MM.1S (cell line): ENCODE measurements at regions not wholly inside any gene's neighbourhood (a gene's known extent, or its start where the extent isn't known, plus 50 kb on each side); places are given as distances from the start of the nearest gene placed in this dataset.

ENCODE experiments used
- DNase-seq: peaks from one replicate; pipeline ENCODE4 v3.0.0-alpha.2; 2015
- H2AFZ ChIP-seq: fragments of 300-600 bp; sonication (generic); 2 replicates; pipeline ENCODE4 v1.6.0; 2016; ENCODE audit warnings: antibody characterized with exemption, low read length
- H3F3A ChIP-seq: fragments of 300-600 bp; sonication (generic); 2 replicates; pipeline ENCODE4 v1.6.1; 2016; ENCODE audit warnings: mild to moderate bottlenecking, antibody characterized with exemption, low read length, moderate library complexity, mixed read lengths; ENCODE audit not compliant: insufficient read depth
- H3K27ac ChIP-seq: fragments of 300-600 bp; sonication (generic); 2 replicates; pipeline ENCODE4 v1.5.1; 2016; ENCODE audit warnings: mild to moderate bottlenecking, low read length
- H3K27me3 ChIP-seq: fragments of 300-600 bp; sonication (generic); replicated peaks from 2 replicates; pipeline ENCODE4 v1.6.0; 2016; ENCODE audit warnings: low read length; ENCODE audit not compliant: insufficient read depth
- H3K36me3 ChIP-seq: fragments of 300-600 bp; sonication (generic); replicated peaks from 2 replicates; pipeline ENCODE4 v1.6.1; 2016; ENCODE audit warnings: mild to moderate bottlenecking, low read length, mixed read lengths; ENCODE audit not compliant: insufficient read depth
- H3K4me1 ChIP-seq: fragments of 300-600 bp; sonication (generic); 2 replicates; pipeline ENCODE4 v1.6.1; 2016; ENCODE audit warnings: low read length, mixed read lengths
- H3K4me2 ChIP-seq: fragments of 300-600 bp; sonication (generic); 2 replicates; pipeline ENCODE4 v1.6.0; 2016; ENCODE audit warnings: low read depth, low read length
- H3K4me3 ChIP-seq: fragments of 300-600 bp; sonication (generic); 2 replicates; pipeline ENCODE4 v1.5.1; 2016; ENCODE audit warnings: low read length, mixed read lengths
- H3K79me2 ChIP-seq: fragments of 300-600 bp; sonication (generic); 2 replicates; pipeline ENCODE4 v1.6.1; 2016; ENCODE audit warnings: mixed run types, low read length, mixed read lengths
- H3K9ac ChIP-seq: fragments of 300-600 bp; sonication (generic); 2 replicates; pipeline ENCODE4 v1.6.1; 2016; ENCODE audit warnings: low read length, mixed read lengths
- H3K9me2 ChIP-seq: fragments of 300-600 bp; sonication (generic); replicated peaks from 2 replicates; pipeline ENCODE4 v1.6.1; 2016; ENCODE audit warnings: mild to moderate bottlenecking, low read length, mixed read lengths; ENCODE audit not compliant: insufficient read depth
- H3K9me3 ChIP-seq: fragments of 300-600 bp; sonication (generic); replicated peaks from 2 replicates; pipeline ENCODE4 v1.6.1; 2016; ENCODE audit warnings: mild to moderate bottlenecking, low read length, mixed read lengths; ENCODE audit not compliant: insufficient read depth
- H4K20me1 ChIP-seq: fragments of 300-600 bp; sonication (generic); 2 replicates; pipeline ENCODE4 v1.6.1; 2016; ENCODE audit warnings: mild to moderate bottlenecking, low read length, moderate library complexity, mixed read lengths; ENCODE audit not compliant: insufficient read depth
- EZH2 ChIP-seq: fragments of 300-600 bp; sonication (generic); optimal IDR thresholded peaks from 2 replicates; pipeline ENCODE3; 2017; ENCODE audit warnings: low read depth, mild to moderate bottlenecking, antibody characterized with exemption, low read length, mixed read lengths
- EZH2phosphoT487 ChIP-seq: fragments of 300-600 bp; sonication (generic); IDR thresholded peaks from 2 replicates; pipeline ENCODE4 v1.6.1; 2018; ENCODE audit warnings: antibody characterized with exemption, low read length
- TF ChIP-seq, protein P1 (sequence below): fragments of 300-600 bp; sonication (generic); IDR thresholded peaks from 2 replicates; pipeline ENCODE4 v1.5.1; 2016; ENCODE audit warnings: antibody characterized with exemption, low read length, mixed read lengths

DNA sequence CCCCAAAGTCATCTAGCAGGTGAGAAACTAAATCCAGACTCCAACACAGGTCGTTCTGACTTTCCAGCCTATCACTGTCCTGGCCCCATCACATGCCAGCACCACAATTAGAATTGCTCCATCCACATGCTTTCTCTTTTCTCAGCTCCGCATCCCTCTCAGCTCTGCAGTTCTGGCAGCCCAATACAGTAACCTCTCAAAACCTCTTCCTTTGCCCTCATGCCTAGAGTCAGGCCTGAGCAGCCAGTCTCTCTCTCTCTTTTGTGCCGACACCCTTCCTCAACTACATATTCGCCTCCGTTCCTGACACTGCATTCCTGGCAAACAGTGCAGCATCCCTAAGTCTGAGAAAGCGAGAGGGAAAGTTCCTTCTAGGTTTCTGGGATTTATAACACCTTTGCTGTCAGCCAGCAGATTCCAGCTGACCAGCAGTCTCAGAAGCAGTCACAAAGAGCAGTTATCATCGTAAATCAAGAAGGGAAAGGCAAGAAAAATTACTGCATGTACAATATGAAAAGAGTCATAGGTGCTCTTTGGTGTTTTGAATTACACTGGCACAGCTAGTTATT, 258.0 kb downstream of the FAT3 start:
- Histone ChIP-seq H3K9me2 (no peaks in the 10 kb centered on the region), H3K4me2 (no peak overlapping the region), H3K27me3 (no peaks in the 10 kb centered on the region), H3K9ac (no peak overlapping the region), H3K79me2 (no peaks in the 10 kb centered on the region), H3K4me3 (no peak overlapping the region), H3K27ac (no peak overlapping the region), H3K36me3 (no peaks in the 10 kb centered on the region), H3F3A (no peaks in the 10 kb centered on the region), H2AFZ (no peak overlapping the region), H4K20me1 (no peaks in the 10 kb centered on the region), H3K4me1 (no peaks in the 10 kb centered on the region), H3K9me3 (no peaks in the 10 kb centered on the region)
- DNase-seq: no peak
- TF ChIP-seq EZH2phosphoT487 (no peak), EZH2 (no peak)
- TF ChIP-seq, protein P1, sequence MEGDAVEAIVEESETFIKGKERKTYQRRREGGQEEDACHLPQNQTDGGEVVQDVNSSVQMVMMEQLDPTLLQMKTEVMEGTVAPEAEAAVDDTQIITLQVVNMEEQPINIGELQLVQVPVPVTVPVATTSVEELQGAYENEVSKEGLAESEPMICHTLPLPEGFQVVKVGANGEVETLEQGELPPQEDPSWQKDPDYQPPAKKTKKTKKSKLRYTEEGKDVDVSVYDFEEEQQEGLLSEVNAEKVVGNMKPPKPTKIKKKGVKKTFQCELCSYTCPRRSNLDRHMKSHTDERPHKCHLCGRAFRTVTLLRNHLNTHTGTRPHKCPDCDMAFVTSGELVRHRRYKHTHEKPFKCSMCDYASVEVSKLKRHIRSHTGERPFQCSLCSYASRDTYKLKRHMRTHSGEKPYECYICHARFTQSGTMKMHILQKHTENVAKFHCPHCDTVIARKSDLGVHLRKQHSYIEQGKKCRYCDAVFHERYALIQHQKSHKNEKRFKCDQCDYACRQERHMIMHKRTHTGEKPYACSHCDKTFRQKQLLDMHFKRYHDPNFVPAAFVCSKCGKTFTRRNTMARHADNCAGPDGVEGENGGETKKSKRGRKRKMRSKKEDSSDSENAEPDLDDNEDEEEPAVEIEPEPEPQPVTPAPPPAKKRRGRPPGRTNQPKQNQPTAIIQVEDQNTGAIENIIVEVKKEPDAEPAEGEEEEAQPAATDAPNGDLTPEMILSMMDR: no peak

DNA sequence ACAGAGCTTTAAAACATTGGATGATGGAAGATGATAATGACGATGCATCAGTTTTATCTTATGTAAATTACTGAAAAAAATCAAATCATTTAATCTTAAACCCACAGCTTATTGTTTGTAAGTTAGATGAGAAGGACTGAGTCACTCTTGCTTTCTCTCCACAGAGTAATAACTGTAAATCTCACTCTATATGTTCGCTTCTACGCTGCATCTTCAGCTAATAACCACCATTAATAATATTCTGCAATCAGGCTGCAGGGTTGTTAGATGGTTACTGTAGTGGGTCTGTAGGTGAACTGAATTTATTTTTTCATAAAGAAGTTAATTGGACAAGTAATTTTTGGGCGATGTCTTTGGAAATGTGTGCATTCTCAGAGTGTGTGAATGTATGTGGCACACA, 260.0 kb downstream of the FAT3 start:
- H3K4me1 ChIP-seq: no peaks in the 10 kb centered on the region
- H3K9me2 ChIP-seq: no peaks in the 10 kb centered on the region
- H3K27ac ChIP-seq: no peak overlapping the region
- H2AFZ ChIP-seq: no peak overlapping the region
- H3K9ac ChIP-seq: no peak overlapping the region
- H3K36me3 ChIP-seq: no peaks in the 10 kb centered on the region
- no peak overlapping the region for H3K4me3 ChIP-seq
- no peak for TF ChIP-seq EZH2
- TF ChIP-seq, protein P1: no peak
- no peak for TF ChIP-seq EZH2phosphoT487
- H3F3A ChIP-seq: no peaks in the 10 kb centered on the region
- no peak overlapping the region for H3K4me2 ChIP-seq
- H3K27me3 ChIP-seq: no peaks in the 10 kb centered on the region
- no peaks in the 10 kb centered on the region for H4K20me1 ChIP-seq
- H3K9me3 ChIP-seq: no peaks in the 10 kb centered on the region
- H3K79me2 ChIP-seq: no peaks in the 10 kb centered on the region
- DNase-seq: no peak

DNA sequence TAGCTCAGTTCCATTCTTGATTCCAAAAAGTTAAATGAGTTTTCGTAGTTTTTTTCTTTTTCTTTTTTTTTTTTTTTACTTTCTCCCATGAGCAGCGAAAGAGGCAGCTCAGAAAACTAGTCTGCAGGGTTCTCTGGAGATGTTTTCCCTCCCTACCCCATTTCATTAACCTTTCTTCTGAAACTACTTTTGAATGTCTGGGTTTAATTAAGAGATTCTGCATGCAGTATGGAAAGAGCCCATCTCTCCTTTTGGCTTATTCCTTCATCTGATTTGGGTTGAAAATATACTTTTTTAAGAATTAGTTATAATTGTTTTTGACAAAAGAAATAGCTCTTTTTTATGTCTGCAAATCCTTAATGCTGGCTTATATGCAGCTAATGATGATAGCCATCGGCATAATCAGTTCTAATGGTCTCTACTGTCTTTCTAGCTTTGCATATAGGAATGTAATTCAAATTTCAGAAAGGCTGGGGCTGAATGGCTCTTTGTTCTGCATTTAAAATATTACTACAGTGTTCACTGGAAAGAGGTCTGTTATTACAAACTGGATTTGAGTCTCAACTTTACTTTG, 265.3 kb downstream of the FAT3 start:
- TF ChIP-seq EZH2phosphoT487 (no peak), EZH2 (no peak)
- TF ChIP-seq, protein P1: no peak
- Histone ChIP-seq H3K36me3 (no peaks in the 10 kb centered on the region), H3K79me2 (no peaks in the 10 kb centered on the region), H3K4me1 (no peaks in the 10 kb centered on the region), H3K9ac (no peak overlapping the region), H3K4me3 (no peak overlapping the region), H4K20me1 (no peaks in the 10 kb centered on the region), H3K9me3 (no peaks in the 10 kb centered on the region), H2AFZ (no peak overlapping the region), H3K4me2 (no peak overlapping the region), H3K27ac (no peak overlapping the region), H3F3A (no peaks in the 10 kb centered on the region), H3K9me2 (no peaks in the 10 kb centered on the region), H3K27me3 (no peaks in the 10 kb centered on the region)
- DNase-seq: no peak
